NCI-H2029 (cell line): ENCODE measurements at regions not wholly inside any gene's neighbourhood (a gene's known extent, or its start where the extent isn't known, plus 50 kb on each side); places are given as distances from the start of the nearest gene placed in this dataset.
"Not testable (repeated sequence)": the region's sequence is repeated elsewhere in the genome, so short reads cannot be mapped to it uniquely, and the experiment has no call there.

Experiments
- DNase-seq: peaks from one replicate; lab custom pipeline; 2025; lab: John Stamatoyannopoulos, UW

- DNase-seq = peak; percentile 38
Observed at GRCh38 chr5:91928754-91929521, 545.8 kb upstream of the ARRDC3 start.

DNA sequence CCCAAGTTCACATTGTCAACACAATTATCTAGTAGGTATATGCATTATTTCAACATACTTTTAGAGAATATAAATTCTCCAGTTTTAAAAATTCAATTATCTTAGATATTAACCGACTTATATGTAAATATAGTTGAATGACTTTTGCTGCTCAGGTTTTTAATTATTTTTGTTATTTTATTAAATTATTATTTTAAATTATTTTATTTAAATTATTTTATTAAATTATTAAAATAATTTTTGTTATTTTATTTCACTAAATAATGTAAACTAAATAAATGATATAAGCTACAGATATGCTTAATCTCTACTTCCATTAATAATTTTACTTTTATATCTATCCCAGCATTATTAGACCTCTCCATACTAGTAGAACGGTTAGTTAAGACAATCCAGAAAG is 544.3 kb upstream of the ARRDC3 start:
- DNase-seq = no peak

DNA sequence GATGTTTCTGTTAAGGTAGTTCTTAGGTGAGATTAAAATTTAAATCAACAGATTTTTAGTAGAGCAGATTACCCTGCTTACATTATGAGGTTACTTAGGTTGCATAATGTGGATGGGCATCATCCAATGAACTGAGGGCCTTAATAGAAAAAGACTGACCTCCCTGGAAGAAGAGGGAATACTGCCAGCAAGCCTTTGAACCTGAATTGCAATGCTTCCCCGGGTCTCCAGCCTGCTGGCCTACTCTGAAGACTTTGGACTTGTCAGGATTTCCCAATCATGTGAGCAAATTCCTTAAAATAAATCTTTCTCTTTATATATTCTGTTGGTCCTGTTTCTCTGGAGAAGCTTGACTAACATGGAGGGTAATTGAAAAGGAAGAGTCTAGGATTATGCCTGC is 542.1 kb upstream of the ARRDC3 start:
- no peak for DNase-seq

- not testable (repeated sequence) for DNase-seq
Observed at GRCh38 chr5:91917037-91917814, 534.1 kb upstream of the ARRDC3 start.

DNA sequence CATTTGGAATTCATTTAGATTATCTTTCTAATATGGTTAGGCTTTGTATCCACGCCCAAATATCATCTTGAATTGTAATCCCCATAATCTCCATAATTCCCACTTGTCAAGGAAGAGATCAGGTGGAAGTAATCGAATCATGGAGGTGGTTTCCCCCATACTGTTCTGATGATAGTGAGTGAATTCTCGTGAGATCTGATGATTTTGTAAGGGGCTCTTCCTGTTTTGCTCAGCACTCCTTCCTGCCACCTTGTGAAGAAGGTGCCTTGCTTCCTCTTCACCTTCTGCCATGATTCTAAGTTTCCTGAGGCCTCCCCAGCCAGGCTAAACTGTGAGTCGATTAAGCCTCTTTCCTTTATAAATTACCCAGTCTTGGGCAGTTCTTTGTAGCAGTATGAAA is 527.5 kb upstream of the ARRDC3 start:
- no peak for DNase-seq

- no peak for DNase-seq
Observed at GRCh38 chr5:91910247-91910646, 527.1 kb upstream of the ARRDC3 start.

- no peak for DNase-seq
Observed at GRCh38 chr5:91906494-91906893, 523.4 kb upstream of the ARRDC3 start.

DNA sequence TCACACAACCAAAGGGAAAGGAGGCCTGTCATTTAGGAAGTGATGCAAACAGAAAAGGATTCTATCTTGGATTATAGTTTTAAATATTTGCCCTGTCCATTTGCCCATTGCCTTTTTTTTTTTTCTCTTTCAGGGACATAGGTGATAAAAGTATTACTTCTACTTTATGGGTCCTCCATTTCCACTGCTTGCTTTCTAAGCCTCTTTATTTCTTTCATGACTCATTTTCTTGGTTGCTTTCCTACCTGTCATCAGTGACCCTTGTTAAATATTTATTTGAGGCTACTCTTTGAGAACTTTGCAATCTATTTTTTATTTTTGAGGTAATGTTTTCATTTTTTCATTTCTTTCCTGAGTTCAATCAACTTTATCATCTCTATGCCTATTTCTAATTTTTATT is 522.9 kb upstream of the ARRDC3 start:
- DNase-seq = no peak

DNA sequence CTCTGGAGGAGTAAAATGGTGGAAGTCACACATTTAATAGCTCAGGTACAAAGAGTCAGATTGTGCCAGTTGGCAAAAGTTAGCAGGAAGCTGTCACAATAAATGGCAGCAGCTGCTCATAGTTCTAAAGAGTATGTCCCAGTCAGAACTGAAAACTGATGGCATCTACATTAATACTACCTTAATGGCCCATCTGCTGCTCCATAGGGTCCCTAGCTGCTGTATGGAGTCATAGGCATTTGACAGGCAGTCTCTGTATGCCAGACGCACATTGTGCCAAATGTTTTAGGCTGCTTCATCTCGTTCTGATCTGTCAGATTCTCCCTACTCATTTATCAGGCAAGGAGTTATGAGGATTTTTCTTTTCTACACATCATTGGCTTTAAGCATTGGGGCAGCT is 515.8 kb upstream of the ARRDC3 start:
- DNase-seq = no peak

DNA sequence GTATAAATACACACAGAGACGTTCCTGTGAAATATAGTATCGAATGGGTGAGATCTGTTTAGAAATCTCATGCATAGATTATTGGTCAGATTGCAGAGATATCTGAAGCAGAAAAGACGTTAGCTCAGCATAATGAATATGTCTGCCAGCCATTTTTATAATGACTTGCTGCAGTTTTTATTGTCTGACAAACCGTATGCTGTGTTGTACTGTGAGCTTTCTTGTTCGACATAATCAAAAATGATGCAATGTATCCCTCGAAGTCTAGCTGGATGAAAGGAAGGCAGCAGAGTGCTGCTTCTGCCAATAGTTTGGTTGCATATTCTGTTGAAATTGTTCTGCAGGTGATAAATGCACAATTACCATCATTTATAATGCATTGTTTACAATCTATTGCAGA is 514.9 kb upstream of the ARRDC3 start:
- DNase-seq = no peak

GRCh38 chr5:91888810-91889209 is 505.7 kb upstream of the ARRDC3 start:
- DNase-seq = no peak

DNA sequence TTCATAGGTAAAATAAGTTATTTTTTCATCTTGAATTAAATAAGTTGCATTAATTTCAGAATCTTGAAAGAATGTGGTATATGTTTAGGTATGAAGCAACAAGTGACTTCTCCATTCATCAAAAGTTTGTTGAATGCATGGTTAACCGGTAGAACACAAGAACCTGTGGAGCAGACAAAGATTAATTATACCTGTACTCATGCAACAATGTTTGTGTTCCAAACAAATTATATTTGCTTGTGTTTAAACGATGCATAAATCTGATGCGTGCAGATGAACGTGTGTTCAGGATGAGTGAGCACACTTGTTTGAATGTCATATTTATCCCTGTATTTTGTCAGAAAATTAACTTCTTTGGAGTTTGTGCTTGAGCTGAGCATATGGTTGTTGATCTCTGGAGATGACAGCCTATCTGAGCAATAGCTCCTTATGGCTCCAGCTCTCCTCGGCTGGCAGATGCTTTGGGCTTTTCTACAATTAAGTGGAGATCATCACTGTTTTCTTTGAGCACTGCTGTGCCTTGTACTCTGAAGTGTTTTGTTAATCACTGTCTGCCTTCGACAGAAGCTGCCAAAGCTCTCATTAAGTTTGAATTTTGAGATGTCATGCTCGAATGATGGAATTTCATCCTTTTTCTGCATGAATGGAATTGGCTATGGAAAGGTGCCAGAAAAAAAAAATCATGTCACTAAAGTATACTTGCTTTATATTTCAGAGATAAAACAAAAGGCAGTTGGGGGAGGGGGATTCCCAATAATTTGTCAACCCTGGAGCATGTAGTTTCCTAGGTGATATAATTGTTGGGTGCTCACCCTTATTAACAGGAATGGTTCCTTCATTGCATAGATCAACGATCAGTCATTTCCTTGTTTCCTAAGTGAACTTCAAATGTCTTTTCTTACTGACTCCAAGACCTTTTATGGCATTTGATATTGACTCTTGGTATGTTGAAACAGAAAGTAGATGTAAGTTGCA is 502.5 kb upstream of the ARRDC3 start:
- no peak for DNase-seq

DNA sequence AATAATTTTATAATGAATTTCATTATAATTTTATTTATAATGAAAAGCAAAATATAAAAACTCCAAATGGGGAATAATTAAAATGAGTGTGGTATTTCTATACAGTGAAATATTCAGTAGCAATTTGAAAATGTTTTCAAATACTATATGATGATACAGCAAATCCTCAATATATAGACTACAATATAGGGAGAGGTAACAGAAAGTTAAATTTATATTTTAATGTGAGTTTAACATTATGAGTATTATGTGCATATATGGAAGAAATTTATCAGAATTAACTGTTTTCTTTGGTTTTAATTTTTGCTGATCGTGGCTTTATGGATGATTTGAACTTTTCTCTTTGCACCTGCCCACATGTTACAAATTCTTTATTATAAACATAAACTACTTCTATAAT is 500.9 kb upstream of the ARRDC3 start:
- DNase-seq = no peak

DNA sequence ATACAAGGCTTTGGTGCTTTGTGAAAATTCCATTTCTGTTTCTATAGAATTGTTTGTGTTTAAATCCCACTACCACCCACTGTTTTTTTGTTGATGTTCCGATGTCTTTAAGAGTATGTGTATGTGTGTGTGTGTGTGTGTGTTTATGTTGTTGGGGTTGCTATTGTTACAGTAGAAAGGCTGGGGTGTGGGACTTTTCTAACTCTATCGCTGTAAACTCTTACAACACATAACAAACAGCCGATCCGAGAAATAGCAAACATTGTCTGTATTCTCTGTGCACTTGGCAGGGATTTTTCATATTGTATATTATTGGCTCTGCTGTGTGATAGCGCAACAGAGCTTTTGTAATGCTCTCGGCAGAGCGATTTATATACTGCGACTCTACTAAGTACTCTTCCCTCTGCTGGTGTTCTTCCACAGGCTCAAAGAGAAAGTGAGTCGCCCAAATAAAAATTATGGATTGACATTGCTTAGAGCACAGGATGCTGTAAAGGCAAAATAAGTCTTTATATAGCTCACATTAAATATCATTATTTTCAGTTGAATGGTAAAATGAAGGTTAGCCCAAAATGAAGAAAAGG is 492.2 kb upstream of the ARRDC3 start:
- DNase-seq = no peak

- DNase-seq = no peak
Observed at GRCh38 chr5:91867799-91868198, 484.7 kb upstream of the ARRDC3 start.

- no peak for DNase-seq
Observed at GRCh38 chr5:91865915-91866314, 482.8 kb upstream of the ARRDC3 start.

DNA sequence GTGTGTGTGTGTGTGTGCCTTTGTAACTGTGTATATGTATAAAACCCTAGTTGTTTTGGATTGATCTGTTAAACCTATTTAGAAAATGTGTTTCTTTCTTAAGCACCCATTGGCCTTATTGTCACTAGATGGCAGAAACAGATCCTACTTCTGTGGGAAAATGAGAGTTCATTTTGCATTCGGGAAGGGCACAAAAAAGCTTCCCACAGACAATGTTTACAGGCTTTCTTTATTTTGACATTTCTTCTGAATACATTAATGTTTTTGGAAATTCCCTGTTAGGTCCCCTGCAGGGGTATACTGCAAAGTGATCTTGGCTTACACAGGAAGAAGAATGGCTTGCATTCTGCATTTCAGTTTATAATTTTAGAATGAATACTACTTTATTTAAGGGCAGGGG is 481.8 kb upstream of the ARRDC3 start:
- no peak for DNase-seq

GRCh38 chr5:91851670-91852069 is 468.6 kb upstream of the ARRDC3 start:
- no peak for DNase-seq

GRCh38 chr5:91850031-91850430 is 466.9 kb upstream of the ARRDC3 start:
- DNase-seq = no peak

DNA sequence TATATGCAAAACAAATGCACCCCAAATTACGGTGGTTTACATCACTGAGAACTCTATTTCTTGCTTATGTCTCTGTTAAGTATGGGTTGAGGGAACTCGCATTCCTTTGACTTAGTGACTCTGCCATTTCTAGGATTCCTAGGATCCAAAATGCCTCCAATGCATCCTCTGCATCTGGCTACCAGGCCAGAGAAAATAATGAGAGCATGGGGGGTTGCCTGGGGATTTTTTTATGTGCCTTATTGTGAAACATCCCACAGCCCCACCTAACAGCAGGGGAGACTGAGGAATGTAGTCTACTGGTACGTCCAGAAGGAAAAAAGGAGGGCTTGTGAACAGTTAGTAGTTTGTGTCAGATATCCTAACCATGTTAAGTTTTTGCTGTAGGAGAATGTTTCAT is 466.0 kb upstream of the ARRDC3 start:
- DNase-seq = no peak

- no peak for DNase-seq
Observed at GRCh38 chr5:91848453-91848852, 465.3 kb upstream of the ARRDC3 start.

DNA sequence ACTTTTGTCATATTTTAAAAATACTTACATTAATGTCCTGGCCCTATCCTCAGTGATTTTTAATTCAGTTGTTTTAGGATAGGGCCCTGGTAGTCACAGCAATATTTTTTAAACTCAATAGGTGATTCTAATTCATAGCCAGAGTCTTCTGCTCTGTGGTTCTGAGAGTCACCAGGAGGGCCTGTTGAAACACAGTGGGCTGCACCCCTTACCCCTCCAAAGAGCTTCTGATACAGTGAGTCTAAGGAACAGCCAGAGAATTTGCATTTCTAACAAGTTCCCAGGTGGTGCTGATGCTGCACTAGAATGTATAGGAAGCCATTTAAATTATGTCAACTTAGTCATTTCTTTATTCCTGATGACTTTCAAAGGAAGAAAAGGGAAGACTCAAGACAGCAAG is 458.3 kb upstream of the ARRDC3 start:
- DNase-seq = no peak
